CD4-positive, CD25-positive, alpha-beta regulatory T cell (primary cell): ENCODE measurements at regions not wholly inside any gene's neighbourhood (a gene's known extent, or its start where the extent isn't known, plus 50 kb on each side); places are given as distances from the start of the nearest gene placed in this dataset.

Source experiments
- ATAC-seq, 2 donors: fragments of 150-1000 bp; cut with Tn5 transposase; one replicate each; pipeline ENCODE4 v1.10.0; 2021; ENCODE audit warnings: low read depth in 2 of 2, moderate number of reproducible peaks in 2 of 2, moderate library complexity in 1 of 2
- DNase-seq, 3 donors: peaks; one replicate each; pipeline versions ENCODE4 v3.0.0 to v3.0.0-alpha.2; 2012 to 2022; ENCODE audit warnings: mixed read lengths in 1 of 3
- H3K27ac ChIP-seq: one replicate; pipeline ENCODE4 v1.7.0; 2013; ENCODE audit warnings: mild to moderate bottlenecking, low read length; ENCODE audit not compliant: insufficient read depth, poor library complexity, severe bottlenecking
- H3K27me3 ChIP-seq: one replicate; pipeline ENCODE4 v1.7.0; 2013; ENCODE audit warnings: low read length; ENCODE audit not compliant: control insufficient read depth, insufficient read depth
- H3K36me3 ChIP-seq: one replicate; pipeline ENCODE4 v1.7.0; 2013; ENCODE audit warnings: mild to moderate bottlenecking, low read length, moderate library complexity; ENCODE audit not compliant: control insufficient read depth, insufficient read depth
- H3K4me1 ChIP-seq: 2 replicates; pipeline ENCODE4 v1.7.0; 2013; ENCODE audit warnings: mild to moderate bottlenecking, low read length; ENCODE audit not compliant: insufficient read depth, control insufficient read depth, poor library complexity, severe bottlenecking
- H3K4me3 ChIP-seq: one replicate; pipeline ENCODE4 v1.7.0; 2013; ENCODE audit warnings: low read depth, mild to moderate bottlenecking, low read length, moderate library complexity
- H3K9me3 ChIP-seq, 2 experiments: 1 replicate in 1 of 2; 2 replicates in 1 of 2; pipeline ENCODE4 v1.7.0; 2013; ENCODE audit warnings: low read length in 2 of 2, mild to moderate bottlenecking in 1 of 2, moderate library complexity in 1 of 2; ENCODE audit not compliant: control insufficient read depth in 2 of 2
- H3K27ac Mint-ChIP-seq, 3 donors: one replicate each; pipeline ENCODE4 v1.8.0; 2020 to 2022; ENCODE audit warnings: mild to moderate bottlenecking in 3 of 3, mixed read lengths in 3 of 3, moderate library complexity in 2 of 3
- H3K27me3 Mint-ChIP-seq: one replicate; pipeline ENCODE4 v1.8.0; 2022; ENCODE audit warnings: mild to moderate bottlenecking, mixed read lengths
- H3K36me3 Mint-ChIP-seq: one replicate; pipeline ENCODE4 v1.8.0; 2020; ENCODE audit warnings: mixed read lengths
- H3K4me1 Mint-ChIP-seq, 4 donors: one replicate each; pipeline ENCODE4 v1.8.0; 2020 to 2022; ENCODE audit warnings: mixed read lengths in 4 of 4, mild to moderate bottlenecking in 1 of 4
- H3K4me3 Mint-ChIP-seq, 4 donors: one replicate each; pipeline ENCODE4 v1.8.0; 2020 to 2022; ENCODE audit warnings: mild to moderate bottlenecking in 4 of 4, mixed read lengths in 4 of 4, moderate library complexity in 3 of 4
- H3K9me3 Mint-ChIP-seq, 7 donors: one replicate each; pipeline ENCODE4 v1.8.0; 2020 to 2022; ENCODE audit warnings: mixed read lengths in 7 of 7, mild to moderate bottlenecking in 3 of 7, moderate library complexity in 2 of 7

- no peaks in the 10 kb centered on the region for H3K27me3 ChIP-seq
- Mint-ChIP-seq H3K36me3 (no peaks in the 10 kb centered on the region), H3K4me1 (no peaks in the 10 kb centered on the region), H3K27me3 (peaks cover 26% of the 10 kb centered on the region), H3K9me3 (peaks cover 0 to 1% (median 0%) of the 10 kb centered on the region in 7 donors), H3K4me3 (no peak overlapping the region), H3K27ac (peak overlapping the region in 1 of 3 donors; percentile 10)
- no peak overlapping the region for H3K27ac ChIP-seq
- H3K9me3 ChIP-seq = no peaks in the 10 kb centered on the region
- no peaks in the 10 kb centered on the region for H3K36me3 ChIP-seq
- no peak for ATAC-seq
- no peak for DNase-seq
- no peak overlapping the region for H3K4me3 ChIP-seq
- no peaks in the 10 kb centered on the region for H3K4me1 ChIP-seq
These were observed 153.5 kb downstream of the SLC28A3 start for GRCh38 chr9:84187090-84187489.

DNA sequence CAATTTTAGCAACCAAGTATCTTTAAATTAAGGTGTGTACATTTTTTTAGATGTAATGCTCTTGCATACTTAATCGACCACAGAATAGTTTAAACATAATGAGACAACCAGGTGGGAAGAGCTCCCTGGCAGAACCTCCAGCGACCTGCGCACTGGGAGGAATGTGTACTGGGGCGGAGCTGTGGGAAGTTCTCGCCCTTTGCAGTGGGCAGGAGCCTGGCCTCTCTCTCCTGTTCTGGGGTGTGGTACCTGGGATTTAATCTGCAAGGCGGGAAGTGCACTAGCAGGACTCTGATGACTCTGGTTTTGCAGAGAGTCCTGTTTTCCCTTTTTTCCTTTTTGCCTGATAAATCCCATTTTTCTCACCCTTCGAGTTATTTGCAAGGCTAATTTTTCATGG is 150.7 kb downstream of the SLC28A3 start:
- Histone ChIP-seq H3K9me3 (no peaks in the 10 kb centered on the region), H3K4me3 (no peak overlapping the region), H3K27me3 (no peaks in the 10 kb centered on the region), H3K4me1 (no peaks in the 10 kb centered on the region), H3K36me3 (no peaks in the 10 kb centered on the region), H3K27ac (no peak overlapping the region)
- DNase-seq (no peak), ATAC-seq (no peak)
- Mint-ChIP-seq H3K9me3 (peaks cover 0 to 1% (median 0%) of the 10 kb centered on the region in 7 donors), H3K36me3 (no peaks in the 10 kb centered on the region), H3K4me1 (no peaks in the 10 kb centered on the region), H3K27me3 (peaks cover 33% of the 10 kb centered on the region), H3K27ac (no peak overlapping the region), H3K4me3 (no peak overlapping the region)

DNA sequence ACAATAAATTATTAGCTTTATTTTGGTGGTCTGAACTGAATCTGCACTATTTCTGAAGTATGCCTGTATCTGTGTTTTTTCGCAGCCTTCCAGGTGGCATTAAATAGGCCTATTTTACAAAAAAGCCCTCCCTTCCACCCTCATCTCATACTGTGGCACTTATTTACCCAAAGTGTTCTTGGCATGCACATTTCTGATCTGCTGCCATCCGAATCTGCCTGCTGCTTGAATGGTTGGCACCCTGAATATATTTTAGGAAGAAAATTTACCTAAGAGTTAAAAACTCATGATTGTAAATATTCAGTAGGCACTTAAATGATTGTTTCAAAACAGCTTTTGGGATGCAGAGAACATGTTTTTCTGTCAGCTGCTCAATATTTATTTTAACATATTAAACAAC is 150.1 kb downstream of the SLC28A3 start:
- H3K36me3 Mint-ChIP-seq = no peaks in the 10 kb centered on the region
- no peaks in the 10 kb centered on the region for H3K4me1 ChIP-seq
- no peak for DNase-seq
- H3K27me3 Mint-ChIP-seq = peaks cover 33% of the 10 kb centered on the region
- H3K36me3 ChIP-seq = no peaks in the 10 kb centered on the region
- peaks cover 0 to 1% (median 0%) of the 10 kb centered on the region in 7 donors for H3K9me3 Mint-ChIP-seq
- no peak overlapping the region for H3K4me3 ChIP-seq
- H3K4me3 Mint-ChIP-seq = no peak overlapping the region
- no peaks in the 10 kb centered on the region for H3K4me1 Mint-ChIP-seq
- H3K27me3 ChIP-seq = no peaks in the 10 kb centered on the region
- no peak for ATAC-seq
- no peak overlapping the region for H3K27ac ChIP-seq
- H3K9me3 ChIP-seq = no peaks in the 10 kb centered on the region
- no peak overlapping the region for H3K27ac Mint-ChIP-seq

DNA sequence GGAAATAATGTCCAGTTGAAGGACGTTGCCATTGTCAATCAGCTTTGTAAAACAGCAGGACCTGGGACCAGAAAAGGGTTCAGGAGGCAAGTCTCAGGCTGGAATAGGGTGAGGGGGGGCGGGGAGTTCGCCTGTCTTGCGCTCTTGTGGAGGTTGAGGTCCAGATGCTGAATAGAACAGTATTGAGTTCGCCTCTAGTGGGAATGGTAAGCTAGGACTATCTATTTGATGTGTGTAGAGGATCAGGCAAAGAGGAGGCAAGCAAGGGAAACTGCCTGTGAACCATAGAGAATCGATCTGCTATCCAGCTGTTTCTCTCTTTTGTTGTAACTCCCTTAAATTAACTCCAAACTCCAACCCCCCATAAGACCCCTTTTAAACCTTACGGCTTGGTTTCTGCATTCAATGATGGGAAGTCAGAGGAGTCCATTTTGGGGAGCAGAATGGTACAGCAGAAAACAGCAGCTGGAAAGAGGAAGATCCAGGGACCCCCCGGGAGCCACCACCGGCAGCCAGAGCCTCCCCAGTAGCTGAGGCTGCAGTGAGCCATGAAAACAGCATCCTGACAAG is 133.7 kb downstream of the SLC28A3 start:
- no peaks in the 10 kb centered on the region for H3K27me3 ChIP-seq
- no peaks in the 10 kb centered on the region for H3K36me3 ChIP-seq
- Mint-ChIP-seq H3K4me1 (no peaks in the 10 kb centered on the region), H3K9me3 (peaks cover 0 to 2% (median 0%) of the 10 kb centered on the region in 7 donors), H3K36me3 (no peaks in the 10 kb centered on the region), H3K27ac (no peak overlapping the region), H3K4me3 (no peak overlapping the region), H3K27me3 (peaks cover 13% of the 10 kb centered on the region)
- H3K9me3 ChIP-seq = no peaks in the 10 kb centered on the region
- no peak overlapping the region for H3K4me3 ChIP-seq
- ATAC-seq (no peak), DNase-seq (no peak)
- no peaks in the 10 kb centered on the region for H3K4me1 ChIP-seq
- H3K27ac ChIP-seq = no peak overlapping the region

DNA sequence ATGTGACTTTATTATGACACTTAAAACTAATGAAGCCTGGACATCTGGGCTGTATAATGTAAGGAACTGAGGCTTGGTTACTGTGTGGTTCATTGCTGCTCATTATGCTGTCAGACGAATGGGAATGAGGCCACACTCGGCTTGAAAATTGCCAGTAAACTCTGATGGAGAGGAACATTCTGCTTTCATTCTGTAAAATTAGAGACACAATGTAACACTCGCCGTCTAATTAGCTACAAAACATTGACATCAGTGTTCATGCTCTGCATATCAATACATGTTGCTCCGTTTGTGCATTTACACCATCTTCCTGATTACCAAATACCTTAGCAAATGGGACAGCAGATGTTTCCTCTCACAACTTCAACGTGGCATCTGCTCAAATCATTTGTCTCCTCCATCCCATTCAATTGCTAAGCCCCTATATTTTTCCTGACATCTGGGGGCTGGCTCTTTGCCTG is 133.0 kb downstream of the SLC28A3 start:
- Mint-ChIP-seq H3K27me3 (peaks cover 13% of the 10 kb centered on the region), H3K4me1 (no peaks in the 10 kb centered on the region), H3K4me3 (no peak overlapping the region), H3K27ac (no peak overlapping the region), H3K36me3 (no peaks in the 10 kb centered on the region), H3K9me3 (peaks cover 0 to 2% (median 0%) of the 10 kb centered on the region in 7 donors)
- Histone ChIP-seq H3K36me3 (no peaks in the 10 kb centered on the region), H3K27me3 (no peaks in the 10 kb centered on the region), H3K4me1 (no peaks in the 10 kb centered on the region), H3K9me3 (no peaks in the 10 kb centered on the region), H3K4me3 (no peak overlapping the region), H3K27ac (no peak overlapping the region)
- ATAC-seq (no peak), DNase-seq (no peak)

- Mint-ChIP-seq H3K36me3 (no peaks in the 10 kb centered on the region), H3K27me3 (peaks cover 4% of the 10 kb centered on the region), H3K4me3 (no peak overlapping the region), H3K27ac (no peak overlapping the region), H3K4me1 (no peaks in the 10 kb centered on the region), H3K9me3 (peaks cover 0 to 3% (median 0%) of the 10 kb centered on the region in 7 donors)
- ATAC-seq (no peak), DNase-seq (no peak)
- H3K4me3 ChIP-seq = no peak overlapping the region
- H3K9me3 ChIP-seq = no peaks in the 10 kb centered on the region
- no peaks in the 10 kb centered on the region for H3K4me1 ChIP-seq
- H3K27ac ChIP-seq = no peak overlapping the region
- H3K27me3 ChIP-seq = no peaks in the 10 kb centered on the region
- H3K36me3 ChIP-seq = no peaks in the 10 kb centered on the region
These were observed 128.3 kb downstream of the SLC28A3 start for GRCh38 chr9:84212246-84212645.

DNA sequence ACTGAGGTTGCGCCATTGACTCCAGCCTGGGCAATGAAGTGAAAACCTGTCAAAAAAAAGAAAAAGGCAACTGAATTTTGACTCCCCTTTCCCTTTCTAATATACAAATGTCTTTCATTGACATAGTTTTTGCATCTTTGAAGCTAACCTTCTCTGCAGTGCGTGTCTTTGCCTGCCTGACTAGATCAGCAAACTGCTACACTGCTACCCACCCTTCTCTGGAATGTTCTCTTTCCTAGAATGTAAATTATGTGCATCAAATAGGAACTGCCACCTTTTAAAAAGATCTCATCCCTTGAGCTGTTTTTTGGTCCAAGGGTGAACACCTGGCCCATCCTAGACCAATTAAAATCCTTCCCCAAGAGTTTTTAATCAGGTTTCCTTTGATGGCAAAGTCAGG is 127.6 kb downstream of the SLC28A3 start:
- Histone ChIP-seq H3K9me3 (no peaks in the 10 kb centered on the region), H3K27me3 (no peaks in the 10 kb centered on the region), H3K4me1 (no peaks in the 10 kb centered on the region), H3K36me3 (no peaks in the 10 kb centered on the region), H3K4me3 (no peak overlapping the region), H3K27ac (no peak overlapping the region)
- H3K27me3 Mint-ChIP-seq = peaks cover 4% of the 10 kb centered on the region
- no peaks in the 10 kb centered on the region for H3K4me1 Mint-ChIP-seq
- no peak overlapping the region for H3K4me3 Mint-ChIP-seq
- no peak for DNase-seq
- no peak for ATAC-seq
- H3K9me3 Mint-ChIP-seq = peaks cover 0 to 3% (median 0%) of the 10 kb centered on the region in 7 donors
- no peaks in the 10 kb centered on the region for H3K36me3 Mint-ChIP-seq
- no peak overlapping the region for H3K27ac Mint-ChIP-seq

DNA sequence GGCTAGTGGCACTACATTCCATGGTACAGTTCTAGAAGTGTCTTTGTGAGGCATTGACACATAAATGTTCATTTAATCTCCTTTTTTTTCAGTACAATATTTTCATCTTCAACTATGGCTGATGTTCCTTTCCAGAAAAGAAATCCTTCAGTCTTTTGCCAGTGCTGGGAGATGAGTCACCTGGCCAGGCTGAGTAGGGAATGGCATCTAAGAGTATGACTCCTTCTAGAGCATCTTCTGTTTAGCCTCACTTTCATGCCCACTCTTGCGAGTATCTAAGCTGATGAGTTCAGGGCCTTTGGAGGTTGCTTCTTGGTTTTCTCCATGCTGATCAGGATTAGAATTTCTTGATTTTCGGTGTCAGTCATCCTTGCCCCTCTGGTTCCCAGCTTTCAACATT is 124.4 kb downstream of the SLC28A3 start:
- peaks cover 0 to 3% (median 0%) of the 10 kb centered on the region in 7 donors for H3K9me3 Mint-ChIP-seq
- H3K4me3 Mint-ChIP-seq = no peak overlapping the region
- DNase-seq (no peak), ATAC-seq (no peak)
- H3K36me3 Mint-ChIP-seq = no peaks in the 10 kb centered on the region
- Histone ChIP-seq H3K4me3 (no peak overlapping the region), H3K9me3 (no peaks in the 10 kb centered on the region), H3K4me1 (no peaks in the 10 kb centered on the region), H3K27ac (no peak overlapping the region), H3K27me3 (no peaks in the 10 kb centered on the region), H3K36me3 (no peaks in the 10 kb centered on the region)
- no peak overlapping the region for H3K27ac Mint-ChIP-seq
- peaks cover 4% of the 10 kb centered on the region for H3K27me3 Mint-ChIP-seq
- no peaks in the 10 kb centered on the region for H3K4me1 Mint-ChIP-seq
